ENCODE measurements at regions not wholly inside any gene's neighbourhood (a gene's known extent, or its start where the extent isn't known, plus 50 kb on each side); places are given as distances from the start of the nearest gene placed in this dataset.

DNA sequence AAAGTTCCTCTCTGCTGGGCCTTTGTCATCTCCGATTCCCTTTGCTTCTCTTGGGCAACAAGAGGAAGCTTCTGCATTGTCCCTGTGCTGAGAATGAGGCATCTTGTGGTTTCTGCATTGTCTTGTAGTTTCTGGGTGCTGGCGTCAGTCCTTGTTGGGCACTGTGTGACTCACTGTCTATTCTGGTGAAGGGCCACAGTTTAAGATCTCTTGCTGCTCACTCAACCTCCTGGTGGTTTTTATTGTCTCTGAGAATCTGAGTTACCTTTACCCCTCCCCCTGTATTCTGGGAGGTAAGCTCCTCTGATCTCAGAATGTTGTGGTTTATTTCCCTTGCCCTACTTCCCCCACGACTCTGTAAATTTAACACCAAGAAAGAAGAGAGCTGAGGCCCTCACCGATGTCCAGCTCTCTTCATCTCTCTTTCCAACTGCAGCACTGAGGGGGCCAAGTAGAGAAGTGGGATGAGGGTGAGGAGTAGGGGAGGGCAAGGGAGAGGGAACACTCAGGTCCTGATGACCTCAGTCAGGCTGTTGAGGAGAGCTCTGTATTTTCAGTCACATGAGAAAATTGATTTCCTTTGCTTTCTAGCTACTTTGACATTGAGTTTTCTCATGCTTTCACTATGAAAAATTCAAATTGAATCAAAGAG is 441.6 kb upstream of the PITX2 start:
- TF ChIP-seq POLR2A (IDR thresholded peaks at IDR 0.05) = no peak
- TF ChIP-seq, protein P1, sequence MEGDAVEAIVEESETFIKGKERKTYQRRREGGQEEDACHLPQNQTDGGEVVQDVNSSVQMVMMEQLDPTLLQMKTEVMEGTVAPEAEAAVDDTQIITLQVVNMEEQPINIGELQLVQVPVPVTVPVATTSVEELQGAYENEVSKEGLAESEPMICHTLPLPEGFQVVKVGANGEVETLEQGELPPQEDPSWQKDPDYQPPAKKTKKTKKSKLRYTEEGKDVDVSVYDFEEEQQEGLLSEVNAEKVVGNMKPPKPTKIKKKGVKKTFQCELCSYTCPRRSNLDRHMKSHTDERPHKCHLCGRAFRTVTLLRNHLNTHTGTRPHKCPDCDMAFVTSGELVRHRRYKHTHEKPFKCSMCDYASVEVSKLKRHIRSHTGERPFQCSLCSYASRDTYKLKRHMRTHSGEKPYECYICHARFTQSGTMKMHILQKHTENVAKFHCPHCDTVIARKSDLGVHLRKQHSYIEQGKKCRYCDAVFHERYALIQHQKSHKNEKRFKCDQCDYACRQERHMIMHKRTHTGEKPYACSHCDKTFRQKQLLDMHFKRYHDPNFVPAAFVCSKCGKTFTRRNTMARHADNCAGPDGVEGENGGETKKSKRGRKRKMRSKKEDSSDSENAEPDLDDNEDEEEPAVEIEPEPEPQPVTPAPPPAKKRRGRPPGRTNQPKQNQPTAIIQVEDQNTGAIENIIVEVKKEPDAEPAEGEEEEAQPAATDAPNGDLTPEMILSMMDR (IDR thresholded peaks at IDR 0.05) = no peak

Data from right lobe of liver (tissue), 4 donors.